ENCODE measurements at regions not wholly inside any gene's neighbourhood (a gene's known extent, or its start where the extent isn't known, plus 50 kb on each side); places are given as distances from the start of the nearest gene placed in this dataset.

DNA sequence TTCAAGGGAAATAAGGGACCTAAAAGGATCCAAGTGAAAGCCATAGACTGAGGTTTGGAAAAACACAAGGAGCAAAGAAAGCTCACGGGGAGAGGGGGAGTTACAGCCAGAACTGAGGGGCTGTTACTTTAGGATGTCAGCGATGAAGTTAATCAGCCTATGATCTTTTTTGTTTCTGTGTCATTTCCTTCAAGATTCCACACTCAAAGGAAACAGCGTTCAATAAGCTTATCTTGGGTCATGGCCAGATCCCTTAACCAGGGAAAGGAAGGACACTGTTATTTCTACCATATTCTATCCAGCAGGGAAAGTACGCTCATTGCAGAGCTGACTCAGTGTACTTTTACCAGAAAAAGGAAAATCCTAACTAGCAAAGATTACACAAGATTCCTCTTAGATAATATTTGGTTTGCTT, 132.8 kb downstream of the PFDN4 start (continued):
- no peak for TF ChIP-seq MYBL2 (CRISPR knock-in tag; IDR thresholded peaks at IDR 0.05)
- no peak for TF ChIP-seq GRHL2 (CRISPR knock-in tag; IDR thresholded peaks at IDR 0.05; ENCODE audit: insufficient replicate concordance, severe bottlenecking)
- TF ChIP-seq NR1H2 (CRISPR knock-in tag; IDR thresholded peaks at IDR 0.05): no peak
- no peak for TF ChIP-seq USF2 (CRISPR knock-in tag; IDR thresholded peaks at IDR 0.05)

- CTCF ChIA-PET: interaction anchor here (0.6 to 1.5 kb wide), 2 partner anchors 64 to 114 kb away, joined by 3 read pairs; no protein-coding TSS in a partner anchor
These were observed 133.0 kb upstream of the DOK5 start for GRCh38 chr20:54342258-54342920.

DNA sequence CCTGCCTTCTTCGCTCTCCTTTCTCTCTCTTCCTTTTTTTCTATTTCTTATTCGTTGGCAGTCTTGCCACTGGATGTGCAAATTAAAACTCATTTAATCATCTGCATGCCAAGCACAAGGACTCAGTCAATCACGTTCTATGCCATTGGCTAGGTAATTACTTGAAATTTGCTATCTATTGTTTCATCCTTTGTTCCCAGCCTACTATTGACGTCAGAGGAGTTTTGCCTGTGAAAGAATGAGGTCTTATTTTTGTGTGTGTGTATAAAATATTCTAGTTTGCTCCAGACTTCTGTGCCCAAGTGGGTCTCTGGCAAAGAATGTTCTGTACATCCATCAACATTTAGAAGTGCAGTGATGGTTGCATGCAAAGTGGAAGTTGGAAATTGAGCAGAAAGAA, 132.3 kb upstream of the DOK5 start:
- POLR2A ChIA-PET: interaction anchor here (0.6 kb wide), 1 partner anchor 12 kb away, joined by 5 read pairs; no protein-coding TSS in a partner anchor
- Mint-ChIP-seq H3K27me3 (ENCODE audit: low read depth) (no peaks in the 10 kb centered on the region), H3K36me3 (no peaks in the 10 kb centered on the region), H3K9me3 (no peaks in the 10 kb centered on the region), H3K4me1 (peaks cover 42% of the 10 kb centered on the region), H3K4me3 (no peak overlapping the region), H3K27ac (0 out of 2 replicates have a peak overlapping the region, but pooled peaks have one; percentile 50)
- no peak for ATAC-seq
- CTCF ChIA-PET: interaction anchor here (1.5 kb wide), 1 partner anchor 114 kb away, joined by 3 read pairs; no protein-coding TSS in a partner anchor
- DNase-seq (ENCODE audit: low spot score): no peak
- TF ChIP-seq ZNF423 (CRISPR knock-in tag; IDR thresholded peaks at IDR 0.05) (no peak), CDX4 (CRISPR knock-in tag; IDR thresholded peaks at IDR 0.05; ENCODE audit: borderline replicate concordance) (no peak), NFE2L1 (CRISPR knock-in tag; IDR thresholded peaks at IDR 0.05) (no peak), ZNF317 (CRISPR knock-in tag; IDR thresholded peaks at IDR 0.05; ENCODE audit: borderline replicate concordance, low read depth) (no peak), IRF1 (CRISPR knock-in tag; IDR thresholded peaks at IDR 0.05) (no peak)
- TF ChIP-seq, protein P1, sequence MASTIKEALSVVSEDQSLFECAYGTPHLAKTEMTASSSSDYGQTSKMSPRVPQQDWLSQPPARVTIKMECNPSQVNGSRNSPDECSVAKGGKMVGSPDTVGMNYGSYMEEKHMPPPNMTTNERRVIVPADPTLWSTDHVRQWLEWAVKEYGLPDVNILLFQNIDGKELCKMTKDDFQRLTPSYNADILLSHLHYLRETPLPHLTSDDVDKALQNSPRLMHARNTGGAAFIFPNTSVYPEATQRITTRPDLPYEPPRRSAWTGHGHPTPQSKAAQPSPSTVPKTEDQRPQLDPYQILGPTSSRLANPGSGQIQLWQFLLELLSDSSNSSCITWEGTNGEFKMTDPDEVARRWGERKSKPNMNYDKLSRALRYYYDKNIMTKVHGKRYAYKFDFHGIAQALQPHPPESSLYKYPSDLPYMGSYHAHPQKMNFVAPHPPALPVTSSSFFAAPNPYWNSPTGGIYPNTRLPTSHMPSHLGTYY (CRISPR knock-in tag; IDR thresholded peaks at IDR 0.05): no peak

More at GRCh38 chr20:54342258-54342920, 133.0 kb upstream of the DOK5 start:
- H3K4me3 Mint-ChIP-seq: no peak overlapping the region
- POLR2A ChIA-PET: interaction anchor here (0.6 kb wide), 1 partner anchor 12 kb away, joined by 5 read pairs; no protein-coding TSS in a partner anchor
- H3K4me1 Mint-ChIP-seq: peaks cover 41% of the 10 kb centered on the region
- H3K9me3 Mint-ChIP-seq: peaks cover 3% of the 10 kb centered on the region
- DNase-seq (ENCODE audit: low spot score) (no peak), ATAC-seq (no peak)
- H3K27ac Mint-ChIP-seq: no peak overlapping the region
- H3K27me3 Mint-ChIP-seq (ENCODE audit: low read depth): no peaks in the 10 kb centered on the region
- H3K36me3 Mint-ChIP-seq: no peaks in the 10 kb centered on the region
- TF ChIP-seq HMGA2 (CRISPR knock-in tag; IDR thresholded peaks at IDR 0.05) (peak; percentile 43; the same call in 1 of the 2 replicates), CREM (CRISPR knock-in tag; IDR thresholded peaks at IDR 0.05) (no peak)

- Mint-ChIP-seq H3K4me1 (peaks cover 42% of the 10 kb centered on the region), H3K27ac (no peak overlapping the region), H3K27me3 (ENCODE audit: low read depth) (no peaks in the 10 kb centered on the region), H3K36me3 (no peaks in the 10 kb centered on the region), H3K9me3 (peaks cover 1% of the 10 kb centered on the region), H3K4me3 (no peak overlapping the region)
- TF ChIP-seq NFYB (CRISPR knock-in tag; conservative IDR thresholded peaks at IDR 0.05; ENCODE audit: low read depth): no peak
- TF ChIP-seq, protein P2, sequence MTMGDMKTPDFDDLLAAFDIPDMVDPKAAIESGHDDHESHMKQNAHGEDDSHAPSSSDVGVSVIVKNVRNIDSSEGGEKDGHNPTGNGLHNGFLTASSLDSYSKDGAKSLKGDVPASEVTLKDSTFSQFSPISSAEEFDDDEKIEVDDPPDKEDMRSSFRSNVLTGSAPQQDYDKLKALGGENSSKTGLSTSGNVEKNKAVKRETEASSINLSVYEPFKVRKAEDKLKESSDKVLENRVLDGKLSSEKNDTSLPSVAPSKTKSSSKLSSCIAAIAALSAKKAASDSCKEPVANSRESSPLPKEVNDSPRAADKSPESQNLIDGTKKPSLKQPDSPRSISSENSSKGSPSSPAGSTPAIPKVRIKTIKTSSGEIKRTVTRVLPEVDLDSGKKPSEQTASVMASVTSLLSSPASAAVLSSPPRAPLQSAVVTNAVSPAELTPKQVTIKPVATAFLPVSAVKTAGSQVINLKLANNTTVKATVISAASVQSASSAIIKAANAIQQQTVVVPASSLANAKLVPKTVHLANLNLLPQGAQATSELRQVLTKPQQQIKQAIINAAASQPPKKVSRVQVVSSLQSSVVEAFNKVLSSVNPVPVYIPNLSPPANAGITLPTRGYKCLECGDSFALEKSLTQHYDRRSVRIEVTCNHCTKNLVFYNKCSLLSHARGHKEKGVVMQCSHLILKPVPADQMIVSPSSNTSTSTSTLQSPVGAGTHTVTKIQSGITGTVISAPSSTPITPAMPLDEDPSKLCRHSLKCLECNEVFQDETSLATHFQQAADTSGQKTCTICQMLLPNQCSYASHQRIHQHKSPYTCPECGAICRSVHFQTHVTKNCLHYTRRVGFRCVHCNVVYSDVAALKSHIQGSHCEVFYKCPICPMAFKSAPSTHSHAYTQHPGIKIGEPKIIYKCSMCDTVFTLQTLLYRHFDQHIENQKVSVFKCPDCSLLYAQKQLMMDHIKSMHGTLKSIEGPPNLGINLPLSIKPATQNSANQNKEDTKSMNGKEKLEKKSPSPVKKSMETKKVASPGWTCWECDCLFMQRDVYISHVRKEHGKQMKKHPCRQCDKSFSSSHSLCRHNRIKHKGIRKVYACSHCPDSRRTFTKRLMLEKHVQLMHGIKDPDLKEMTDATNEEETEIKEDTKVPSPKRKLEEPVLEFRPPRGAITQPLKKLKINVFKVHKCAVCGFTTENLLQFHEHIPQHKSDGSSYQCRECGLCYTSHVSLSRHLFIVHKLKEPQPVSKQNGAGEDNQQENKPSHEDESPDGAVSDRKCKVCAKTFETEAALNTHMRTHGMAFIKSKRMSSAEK (CRISPR knock-in tag; IDR thresholded peaks at IDR 0.05; ENCODE audit: borderline replicate concordance): no peak
- no peak for TF ChIP-seq NR3C1 (CRISPR knock-in tag; conservative IDR thresholded peaks at IDR 0.05; ENCODE audit: low read depth)
- TF ChIP-seq IRF2 (CRISPR knock-in tag; IDR thresholded peaks at IDR 0.05; ENCODE audit: borderline replicate concordance, low read depth): no peak
- CTCF ChIA-PET: interaction anchor here (1.1 to 1.5 kb wide), 2 partner anchors 113 to 136 kb away, joined by 3 read pairs; partner anchors contain the start of gene PFDN4
- no peak for DNase-seq (ENCODE audit: low spot score)
- POLR2A ChIA-PET: no interaction called here
- ATAC-seq: no peak
These were observed 131.8 kb upstream of the DOK5 start for GRCh38 chr20:54343634-54344033.
